Ascending aorta (tissue), 2 donors: ENCODE measurements at regions not wholly inside any gene's neighbourhood (a gene's known extent, or its start where the extent isn't known, plus 50 kb on each side); places are given as distances from the start of the nearest gene placed in this dataset.

Source experiments
- DNase-seq, 2 donors: peaks; one replicate each; pipeline ENCODE4 v3.0.0-alpha.2; 2019; ENCODE audit warnings: low spot score in 2 of 2
- H3K27ac ChIP-seq, 2 donors: fragments of 200-600 bp; sonication (generic); one replicate each; pipeline ENCODE4 v1.5.1; 2016 to 2017; ENCODE audit warnings: mild to moderate bottlenecking in 1 of 2
- H3K27me3 ChIP-seq: fragments of 200-600 bp; sonication (generic); one replicate; pipeline ENCODE4 v1.5.1; 2017
- H3K36me3 ChIP-seq, 2 donors: fragments of 200-600 bp; sonication (generic); one replicate each; pipeline ENCODE4 v1.5.1; 2016
- H3K4me1 ChIP-seq, 2 donors: fragments of 200-600 bp; sonication (generic); one replicate each; pipeline ENCODE4 v1.5.1; 2016 to 2017; ENCODE audit warnings: mild to moderate bottlenecking in 1 of 2
- H3K4me3 ChIP-seq, 2 donors: fragments of 200-600 bp; sonication (generic); one replicate each; pipeline ENCODE4 v1.5.1; 2016 to 2017; ENCODE audit warnings: mild to moderate bottlenecking in 1 of 2
- H3K9me3 ChIP-seq, 2 donors: fragments of 200-600 bp; sonication (generic); one replicate each; pipeline ENCODE4 v1.5.1; 2016
- intact Hi-C: fragments of 100-400 bp; cut with DNase I; formaldehyde crosslinking; loops from one replicate; pipeline ENCODE4 v1.15.1; 2023
- TF ChIP-seq, protein P1 (sequence below), 3 experiments: fragments of 200-600 bp in 2 of 3; fragments of 450-650 bp in 1 of 3; sonication (generic) in 2 of 3; IDR thresholded peaks; one replicate each; pipeline ENCODE4 v1.5.1; 2016 to 2019; ENCODE audit warnings: antibody characterized with exemption in 3 of 3, mild to moderate bottlenecking in 1 of 3, moderate library complexity in 1 of 3

DNA sequence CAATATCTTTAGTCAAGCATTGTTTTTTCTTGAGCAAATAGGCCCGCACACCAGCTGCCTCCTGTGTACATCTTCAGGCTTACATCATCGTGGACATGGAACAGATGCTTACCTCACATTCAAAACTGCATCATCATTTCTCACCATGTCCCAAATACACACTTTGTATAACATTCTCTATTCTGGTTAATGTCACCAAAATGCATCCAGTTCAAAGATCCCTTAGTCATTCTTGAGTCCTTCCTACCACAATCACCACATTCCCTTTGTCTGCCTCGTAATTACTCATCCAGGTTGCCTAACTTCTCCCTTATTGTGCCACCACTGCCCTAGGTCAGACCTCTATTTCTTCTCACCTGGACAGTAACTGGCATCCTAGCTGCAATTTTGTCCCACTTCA lies 373.7 kb upstream of the GALNT5 start:
- TF ChIP-seq, protein P1, sequence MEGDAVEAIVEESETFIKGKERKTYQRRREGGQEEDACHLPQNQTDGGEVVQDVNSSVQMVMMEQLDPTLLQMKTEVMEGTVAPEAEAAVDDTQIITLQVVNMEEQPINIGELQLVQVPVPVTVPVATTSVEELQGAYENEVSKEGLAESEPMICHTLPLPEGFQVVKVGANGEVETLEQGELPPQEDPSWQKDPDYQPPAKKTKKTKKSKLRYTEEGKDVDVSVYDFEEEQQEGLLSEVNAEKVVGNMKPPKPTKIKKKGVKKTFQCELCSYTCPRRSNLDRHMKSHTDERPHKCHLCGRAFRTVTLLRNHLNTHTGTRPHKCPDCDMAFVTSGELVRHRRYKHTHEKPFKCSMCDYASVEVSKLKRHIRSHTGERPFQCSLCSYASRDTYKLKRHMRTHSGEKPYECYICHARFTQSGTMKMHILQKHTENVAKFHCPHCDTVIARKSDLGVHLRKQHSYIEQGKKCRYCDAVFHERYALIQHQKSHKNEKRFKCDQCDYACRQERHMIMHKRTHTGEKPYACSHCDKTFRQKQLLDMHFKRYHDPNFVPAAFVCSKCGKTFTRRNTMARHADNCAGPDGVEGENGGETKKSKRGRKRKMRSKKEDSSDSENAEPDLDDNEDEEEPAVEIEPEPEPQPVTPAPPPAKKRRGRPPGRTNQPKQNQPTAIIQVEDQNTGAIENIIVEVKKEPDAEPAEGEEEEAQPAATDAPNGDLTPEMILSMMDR (IDR thresholded peaks at IDR 0.05) = no peak
- no peak overlapping the region for H3K4me3 ChIP-seq
- no peaks in the 10 kb centered on the region for H3K9me3 ChIP-seq
- no peaks in the 10 kb centered on the region for H3K27me3 ChIP-seq
- no peak for DNase-seq
- intact Hi-C loops = no loop called here
- no peaks in the 10 kb centered on the region for H3K36me3 ChIP-seq
- no peaks in the 10 kb centered on the region for H3K4me1 ChIP-seq
- H3K27ac ChIP-seq = no peak overlapping the region

- no peak overlapping the region for H3K4me3 ChIP-seq
- intact Hi-C loops = no loop called here
- no peak for DNase-seq
These were observed 373.3 kb upstream of the GALNT5 start for GRCh38 chr2:156884216-156884615.

DNA sequence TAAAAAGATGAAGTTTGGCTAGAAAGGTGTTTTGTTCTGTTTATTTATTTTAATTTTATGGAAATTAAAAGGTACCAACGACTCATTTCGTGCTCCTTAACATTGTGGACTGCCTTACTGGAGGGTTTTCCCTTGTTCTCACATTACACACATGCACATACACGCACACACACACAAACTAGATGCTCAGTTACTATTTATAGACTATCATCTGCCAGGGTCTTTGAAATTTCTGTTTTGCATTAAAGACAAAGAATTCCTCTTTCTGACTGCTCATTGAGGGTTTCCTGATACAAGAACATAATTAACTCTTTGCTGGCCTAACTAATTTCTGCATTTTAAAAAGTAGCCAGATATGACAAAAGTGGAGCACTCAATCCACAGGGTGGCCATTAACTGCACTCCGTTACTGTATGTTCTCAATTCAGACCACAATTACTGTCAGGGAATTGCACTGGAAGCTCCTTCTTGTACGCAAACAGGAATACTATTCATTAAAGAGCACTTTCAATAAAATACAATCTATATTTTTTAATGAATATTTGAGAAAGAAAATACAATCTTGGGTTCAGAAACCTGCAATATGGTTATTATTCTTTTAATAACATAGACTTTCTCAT lies 366.9 kb upstream of the GALNT5 start:
- H3K4me1 ChIP-seq = no peaks in the 10 kb centered on the region
- H3K27me3 ChIP-seq = no peaks in the 10 kb centered on the region
- H3K9me3 ChIP-seq = no peaks in the 10 kb centered on the region
- H3K36me3 ChIP-seq = no peaks in the 10 kb centered on the region
- H3K27ac ChIP-seq = no peak overlapping the region
- no peak overlapping the region for H3K4me3 ChIP-seq
- TF ChIP-seq, protein P1 (IDR thresholded peaks at IDR 0.05) = no peak
- no peak for DNase-seq
- intact Hi-C loops = no loop called here

More at GRCh38 chr2:156884216-156884615, 373.3 kb upstream of the GALNT5 start:
- Histone ChIP-seq H3K4me1 (no peaks in the 10 kb centered on the region), H3K36me3 (no peaks in the 10 kb centered on the region), H3K27me3 (no peaks in the 10 kb centered on the region), H3K9me3 (no peaks in the 10 kb centered on the region), H3K27ac (no peak overlapping the region)
- TF ChIP-seq, protein P1 (IDR thresholded peaks at IDR 0.05) = no peak

DNA sequence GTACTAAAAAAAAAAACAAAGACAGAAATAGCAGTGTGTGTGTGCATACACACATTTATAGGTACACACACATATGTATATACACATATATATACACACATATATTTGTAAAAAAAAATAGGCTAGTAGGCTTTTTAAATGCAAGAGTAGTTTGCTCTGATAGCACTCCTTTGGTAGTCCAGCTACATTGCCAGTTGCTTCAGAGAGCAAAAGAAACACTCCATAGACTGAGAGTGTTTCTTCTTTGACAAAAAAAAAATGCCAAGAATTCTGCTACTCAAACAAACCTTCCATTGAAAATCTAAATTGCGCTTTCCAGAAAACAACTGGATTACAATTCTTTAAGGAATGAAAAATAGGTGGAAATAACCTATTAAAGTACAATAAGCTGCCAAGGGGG lies 365.9 kb upstream of the GALNT5 start:
- H3K36me3 ChIP-seq = no peaks in the 10 kb centered on the region
- H3K27me3 ChIP-seq = no peaks in the 10 kb centered on the region
- H3K4me1 ChIP-seq = no peaks in the 10 kb centered on the region
- H3K27ac ChIP-seq = no peak overlapping the region
- intact Hi-C loops = no loop called here
- H3K9me3 ChIP-seq = no peaks in the 10 kb centered on the region
- TF ChIP-seq, protein P1 (IDR thresholded peaks at IDR 0.05) = no peak
- no peak for DNase-seq
- no peak overlapping the region for H3K4me3 ChIP-seq

GRCh38 chr2:156892467-156893281 lies 364.8 kb upstream of the GALNT5 start:
- TF ChIP-seq, protein P1 (IDR thresholded peaks at IDR 0.05) = peak in 1 of 3 experiments; percentile 25
- no peaks in the 10 kb centered on the region for H3K9me3 ChIP-seq
- H3K4me1 ChIP-seq = no peaks in the 10 kb centered on the region
- no peaks in the 10 kb centered on the region for H3K36me3 ChIP-seq
- no peaks in the 10 kb centered on the region for H3K27me3 ChIP-seq
- no peak for DNase-seq
- peak overlapping the region; percentile 35 to 38 for H3K4me3 ChIP-seq
- H3K27ac ChIP-seq = no peak overlapping the region
- intact Hi-C loops = no loop called here
